ENCODE measurements at regions not wholly inside any gene's neighbourhood (a gene's known extent, or its start where the extent isn't known, plus 50 kb on each side); places are given as distances from the start of the nearest gene placed in this dataset.
"Not testable (repeated sequence)": the region's sequence is repeated elsewhere in the genome, so short reads cannot be mapped to it uniquely, and the experiment has no call there.

DNA sequence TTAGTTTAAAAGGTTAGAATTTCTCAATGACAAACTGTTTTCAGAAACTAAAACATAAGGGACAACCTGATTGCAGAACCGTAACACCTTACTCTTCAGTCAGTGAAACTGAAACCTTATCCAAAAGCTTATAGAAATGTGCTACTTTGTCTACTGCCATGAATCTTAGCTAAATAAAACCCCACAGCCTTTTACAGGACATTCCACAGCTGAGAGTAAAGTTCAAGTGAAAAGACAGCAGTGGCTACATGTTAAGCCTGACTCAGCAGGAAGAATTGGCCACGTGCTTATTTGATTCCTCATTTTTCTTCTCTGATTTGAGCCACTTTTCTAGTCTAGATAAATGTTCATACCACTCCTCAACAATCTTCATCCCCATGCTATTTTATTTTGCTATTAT lies 278.7 kb upstream of the ISL1 start:
- intact Hi-C loops (cut with DNase I), result no loop called here
- no peak for DNase-seq

DNA sequence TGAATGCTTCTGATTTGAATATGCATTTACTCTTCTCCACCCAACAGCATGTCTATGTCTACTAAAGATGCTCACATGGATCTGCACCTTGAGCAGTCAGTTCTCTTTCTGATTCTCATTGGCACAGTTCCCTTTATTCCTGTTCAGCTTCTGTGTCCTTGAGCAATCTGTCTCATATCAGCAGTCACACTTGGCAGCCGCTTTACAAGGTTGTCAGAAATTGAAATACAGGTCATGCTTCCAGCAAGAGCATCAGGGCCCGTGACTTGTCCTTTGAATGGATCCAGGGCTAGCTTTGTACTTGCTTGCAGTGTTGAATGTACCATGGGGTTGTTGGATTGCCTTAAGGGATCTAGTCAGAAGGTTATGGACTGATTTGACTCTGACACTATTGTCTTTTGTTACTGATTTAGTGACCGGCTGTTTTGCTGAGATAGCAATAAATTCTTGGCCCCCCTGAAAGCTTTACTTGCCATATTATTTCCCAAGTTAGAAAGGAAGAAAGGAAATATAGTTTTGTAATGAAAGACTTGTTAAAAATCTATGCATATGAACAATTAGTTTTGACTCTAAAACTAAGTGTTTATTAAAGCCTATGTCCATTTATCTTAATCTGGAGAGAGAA lies 273.4 kb upstream of the ISL1 start:
- no peak for DNase-seq
- intact Hi-C loops (cut with DNase I), result no loop called here

DNA sequence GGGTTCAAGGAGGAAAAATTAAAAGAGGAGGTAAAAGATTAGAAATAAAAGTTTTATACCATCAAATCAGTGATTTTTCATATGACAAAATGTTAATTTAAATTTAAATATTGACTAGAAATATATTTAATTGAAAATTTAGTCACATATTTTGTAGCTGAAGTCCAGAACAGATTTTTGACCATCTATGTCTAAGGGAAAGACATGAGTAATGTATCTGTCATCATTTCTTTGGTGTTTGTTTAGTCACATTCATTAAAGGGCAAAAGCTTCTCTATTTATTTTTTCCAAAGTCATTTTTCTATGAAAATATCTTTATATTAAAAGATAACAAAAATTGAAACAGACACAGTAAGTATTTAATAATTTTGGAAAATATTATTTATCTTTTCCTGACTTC lies 252.0 kb upstream of the ISL1 start:
- DNase-seq, result no peak
- intact Hi-C loops (cut with DNase I), result no loop called here

DNA sequence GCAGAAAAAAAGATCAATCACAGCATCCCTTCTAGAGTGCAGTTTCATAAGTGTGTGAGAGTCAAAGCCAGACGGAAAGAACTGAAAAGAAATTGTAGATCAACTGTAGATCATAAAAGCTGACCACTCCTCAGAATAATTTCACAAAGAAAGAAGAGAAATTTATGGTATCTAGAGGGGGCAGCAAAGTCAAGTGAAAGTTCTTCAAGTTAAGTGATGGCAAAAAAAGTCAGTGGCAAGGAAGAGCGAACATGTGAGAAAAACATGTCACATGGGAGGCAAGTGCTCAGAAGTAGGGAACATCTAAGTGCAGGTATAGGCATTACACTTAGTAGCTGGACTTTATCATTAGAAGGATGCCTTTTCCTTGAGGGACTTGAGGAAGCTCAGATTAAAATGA lies 245.1 kb upstream of the ISL1 start:
- no peak for DNase-seq
- intact Hi-C loops (cut with DNase I), result no loop called here

DNA sequence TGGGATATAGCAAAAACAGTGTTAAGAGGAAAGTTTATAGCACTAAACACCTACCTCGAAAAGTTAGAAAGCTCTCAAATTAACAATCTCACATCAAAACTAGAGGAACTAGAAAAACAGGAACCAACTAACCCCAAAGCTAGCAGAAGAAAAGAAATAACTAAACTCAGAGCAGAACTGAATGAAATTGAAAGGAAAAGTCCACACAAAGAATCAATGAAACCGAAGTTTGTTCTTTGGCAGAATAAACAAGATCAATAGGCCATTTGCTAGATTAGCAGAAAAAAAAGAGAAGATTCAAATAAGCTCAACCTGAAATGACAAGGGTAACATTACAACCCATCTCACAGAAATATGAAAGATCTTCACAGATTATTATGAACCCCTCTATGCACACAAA lies 234.8 kb upstream of the ISL1 start:
- DNase-seq, result no peak
- intact Hi-C loops (cut with DNase I), result no loop called here

DNA sequence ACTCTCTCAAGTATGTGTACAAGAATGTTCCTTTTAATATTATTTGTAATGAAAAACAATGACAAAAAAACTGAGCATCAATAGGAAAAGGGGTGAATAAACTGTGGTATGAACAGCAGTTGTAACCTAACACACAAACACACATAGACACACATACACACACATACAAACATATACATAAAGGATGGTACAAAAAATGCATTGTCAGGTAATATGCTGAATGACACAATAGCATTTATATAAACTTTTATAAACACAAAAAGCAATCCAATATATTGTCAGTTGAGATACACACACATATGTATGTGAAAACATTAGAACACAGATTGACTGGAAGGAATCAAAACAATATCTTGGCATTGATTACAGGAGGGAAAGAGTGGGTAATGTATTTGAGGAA lies 227.0 kb upstream of the ISL1 start:
- no peak for DNase-seq
- intact Hi-C loops (cut with DNase I), result no loop called here

DNA sequence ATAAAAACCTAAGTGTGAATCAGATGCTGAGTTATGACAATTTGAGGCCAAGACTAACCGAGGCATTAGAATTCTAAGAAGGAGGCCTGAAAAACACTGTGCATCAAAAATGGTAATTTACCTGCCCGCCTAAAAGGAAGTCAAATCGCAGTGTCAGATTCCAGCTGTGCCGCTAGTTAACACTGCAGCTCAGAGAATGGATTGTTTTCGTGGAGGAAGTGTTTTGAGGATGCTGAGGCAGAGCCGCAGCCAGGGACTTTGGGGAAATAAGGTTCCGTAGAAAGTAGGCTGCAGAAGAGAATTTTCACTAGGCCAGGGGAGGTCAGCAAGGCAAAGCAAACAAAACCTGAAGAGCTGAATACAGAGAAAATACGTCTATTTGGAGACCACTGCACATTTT lies 226.4 kb upstream of the ISL1 start:
- no peak for DNase-seq
- intact Hi-C loops (cut with DNase I), result no loop called here

DNA sequence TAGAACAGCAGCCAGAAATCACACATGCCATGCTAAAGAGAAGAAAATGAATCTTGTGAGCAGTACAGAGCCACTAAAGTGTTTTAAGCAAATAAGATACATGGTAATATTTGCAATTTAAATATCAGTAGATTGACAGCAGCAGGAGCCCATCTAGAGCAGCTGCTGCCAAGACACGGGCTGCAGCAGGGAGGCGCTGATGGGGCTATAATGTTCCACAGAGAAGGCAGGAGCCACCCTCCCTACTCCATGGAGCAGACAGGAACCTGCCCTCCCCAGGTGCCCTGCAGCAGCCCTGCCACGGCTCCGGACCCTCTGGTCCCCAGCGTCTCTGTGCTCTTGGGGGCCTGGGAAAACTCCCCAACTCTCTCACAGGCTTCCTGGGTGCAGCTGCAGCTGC lies 224.1 kb upstream of the ISL1 start:
- intact Hi-C loops (cut with DNase I), result no loop called here
- DNase-seq, result no peak

DNA sequence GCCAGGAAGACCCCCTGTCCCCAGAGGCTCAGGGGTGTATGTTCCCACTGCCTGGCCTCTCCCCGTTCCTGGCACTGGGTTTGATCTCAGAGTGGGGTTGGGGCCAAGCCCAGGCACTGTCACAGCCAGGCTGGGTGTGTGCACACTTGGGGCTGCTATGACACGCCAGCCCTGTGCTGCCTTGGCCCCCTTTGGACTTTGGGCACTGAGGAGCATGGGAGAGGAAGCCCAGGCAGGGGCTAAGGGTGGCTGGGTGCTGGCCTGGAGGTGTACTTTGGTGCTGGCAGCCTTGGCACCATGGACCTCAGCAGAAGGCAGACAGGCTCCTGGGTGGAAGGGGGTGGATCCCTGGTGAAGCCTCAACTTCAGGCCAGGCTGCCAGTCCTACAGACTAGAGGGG lies 223.6 kb upstream of the ISL1 start:
- intact Hi-C loops (cut with DNase I), result no loop called here
- peak in 1 of 42 donors; percentile 3 for DNase-seq

DNA sequence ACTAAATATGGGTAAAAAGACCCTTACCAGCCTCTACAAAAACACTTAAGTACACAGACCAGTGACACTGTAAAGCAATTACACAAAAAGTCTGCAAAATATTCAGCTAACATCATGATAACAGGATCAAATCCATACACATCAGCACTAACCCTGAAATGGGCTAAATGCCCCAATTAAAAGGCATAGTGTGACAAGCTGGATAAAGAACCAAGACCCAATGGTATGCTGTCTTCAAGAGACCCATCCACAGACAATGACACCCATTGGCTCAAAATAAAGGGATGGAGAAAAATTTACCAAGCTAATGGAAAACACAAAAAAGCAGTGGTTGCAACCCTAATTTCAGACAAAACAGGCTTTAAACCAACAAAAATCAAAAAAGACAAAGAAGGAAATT lies 221.0 kb upstream of the ISL1 start:
- intact Hi-C loops (cut with DNase I), result no loop called here
- no peak for DNase-seq

DNA sequence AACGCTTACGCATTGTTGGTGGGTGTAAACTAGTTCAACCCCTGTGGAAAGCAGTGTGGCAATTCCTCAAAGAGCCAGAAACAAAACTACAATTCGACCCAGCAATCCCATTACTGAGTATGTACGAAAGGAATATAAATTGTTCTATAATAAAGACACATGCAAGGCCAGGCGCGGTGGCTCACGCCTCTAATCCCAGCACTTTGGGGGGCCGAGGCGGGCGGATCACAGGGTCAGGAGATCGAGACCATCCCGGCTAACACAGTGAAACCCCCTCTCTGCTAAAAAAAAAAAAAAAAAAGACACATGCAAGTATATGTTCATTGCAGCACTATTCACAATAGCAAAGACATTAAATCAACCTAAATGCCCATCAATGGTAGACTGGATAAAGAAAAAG lies 217.6 kb upstream of the ISL1 start:
- DNase-seq; intact Hi-C loops (cut with DNase I): not testable (repeated sequence)

DNA sequence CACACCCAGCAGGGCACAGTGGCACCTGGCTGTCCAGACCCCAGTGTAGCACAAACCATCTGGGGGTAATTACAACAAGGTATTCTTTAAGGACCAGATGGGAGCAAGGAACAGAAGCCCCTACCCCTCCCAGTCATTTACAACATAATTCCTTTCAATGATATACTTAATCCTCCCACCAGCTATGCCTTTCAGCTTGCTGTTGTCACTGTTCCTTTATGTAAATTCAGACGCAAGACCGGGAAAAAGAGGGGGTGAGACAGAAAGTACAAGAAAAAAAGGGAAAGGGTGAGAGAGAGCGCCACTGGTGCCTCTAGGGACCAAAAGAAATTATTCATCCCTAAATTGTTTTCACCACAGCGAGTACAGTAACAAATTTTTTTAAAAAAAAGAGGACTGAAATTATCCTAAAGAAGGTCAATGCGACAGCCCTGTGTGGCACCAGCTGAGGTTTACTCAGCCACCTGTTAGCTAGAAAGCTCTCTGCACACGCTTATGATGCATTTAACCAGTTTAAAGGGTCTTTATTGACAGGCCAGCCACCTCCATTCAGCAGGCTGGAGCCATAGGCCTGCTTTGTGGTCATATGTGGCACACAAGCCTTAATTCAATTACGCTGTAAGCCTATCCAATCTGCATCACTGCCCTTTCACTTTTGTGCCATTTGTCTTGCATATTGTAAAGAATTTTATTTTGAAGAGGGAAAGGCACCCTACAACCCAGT lies 210.2 kb upstream of the ISL1 start:
- intact Hi-C loops (cut with DNase I), result no loop called here
- no peak for DNase-seq

DNA sequence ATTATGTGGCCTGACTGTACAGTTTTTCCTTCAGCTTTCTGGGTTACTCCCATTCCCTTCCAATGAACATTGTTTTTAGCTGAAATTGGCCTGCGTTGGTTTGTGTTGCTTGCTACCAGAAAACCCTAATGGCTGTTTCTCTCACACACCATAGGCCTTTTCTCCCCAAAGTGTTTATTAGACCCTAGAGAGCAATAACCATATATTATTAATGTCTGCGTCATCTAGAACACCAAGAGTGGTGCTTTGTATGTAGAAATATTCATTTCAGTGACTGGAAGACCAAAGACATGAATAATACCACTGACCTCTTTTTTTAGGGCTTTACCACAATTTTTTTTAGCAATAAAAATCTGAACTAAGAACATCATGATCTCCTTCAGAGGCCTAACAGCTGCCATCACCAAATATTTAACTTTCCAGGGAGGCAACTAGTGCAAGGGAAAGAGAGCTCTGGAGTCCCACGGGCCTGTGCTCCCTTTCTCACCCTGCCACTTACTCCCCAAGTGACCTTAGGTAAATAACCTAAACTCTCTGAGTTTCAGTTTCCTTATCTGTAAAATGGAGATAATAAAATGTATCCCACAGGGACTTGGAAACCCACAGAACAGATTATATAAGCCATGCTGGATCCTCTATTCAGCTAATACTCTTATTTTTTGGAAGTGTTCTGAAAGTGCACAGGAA lies 201.9 kb upstream of the ISL1 start:
- intact Hi-C loops (cut with DNase I), result no loop called here

DNA sequence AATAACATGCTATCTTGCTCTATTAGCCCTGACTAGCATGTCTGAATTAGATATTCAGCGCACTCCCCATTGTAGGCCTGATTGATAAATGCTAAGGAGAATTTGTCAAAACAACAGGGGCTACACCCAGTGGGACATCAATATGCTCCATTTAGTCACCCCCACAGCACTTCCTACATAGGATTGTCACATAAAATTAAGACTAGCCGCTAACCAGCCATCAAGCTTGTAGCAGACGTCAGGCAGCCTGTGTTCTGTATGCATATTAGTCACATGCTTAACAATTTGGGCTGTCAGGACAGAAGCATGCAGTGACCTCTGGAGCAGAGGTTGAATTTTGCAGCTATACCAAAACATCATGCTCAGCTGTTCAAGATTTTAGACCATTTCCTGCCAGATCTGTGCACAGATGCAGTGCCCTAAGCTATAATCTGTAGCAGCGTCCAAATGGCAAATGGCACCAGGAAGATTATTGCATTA lies 197.4 kb upstream of the ISL1 start:
- no peak for DNase-seq
- intact Hi-C loops (cut with DNase I), result no loop called here

More for the DNA sequence above, 201.9 kb upstream of the ISL1 start:
- no peak for DNase-seq

DNA sequence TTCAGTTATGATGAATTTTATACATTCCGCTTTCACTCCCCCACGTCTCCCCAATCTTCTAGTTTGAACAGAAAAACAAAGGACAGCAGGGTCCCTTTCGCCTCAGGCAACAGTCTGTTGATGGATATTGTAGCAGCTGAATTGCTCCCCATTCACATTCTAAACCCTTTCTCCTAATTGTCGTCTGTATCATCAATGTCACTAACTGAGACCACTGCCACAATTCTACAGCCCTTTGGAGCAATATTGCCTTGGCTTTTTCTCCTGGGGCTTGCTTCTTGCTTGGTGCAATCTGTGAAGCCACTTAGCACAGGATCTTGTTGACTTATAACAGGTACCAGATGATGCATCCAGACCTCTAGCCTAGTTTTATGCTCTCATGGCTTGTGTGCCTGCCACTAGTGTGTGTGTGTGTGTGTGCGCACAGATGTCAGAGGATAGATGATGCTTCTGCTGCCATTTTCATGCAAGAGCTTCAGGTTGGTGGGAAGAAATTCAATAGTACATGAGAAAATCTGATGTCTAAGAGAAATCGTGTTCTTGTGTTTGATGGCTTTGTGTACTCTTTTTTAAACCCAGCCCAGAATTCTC lies 195.2 kb upstream of the ISL1 start:
- DNase-seq, result no peak
- intact Hi-C loops (cut with DNase I), result no loop called here

DNA sequence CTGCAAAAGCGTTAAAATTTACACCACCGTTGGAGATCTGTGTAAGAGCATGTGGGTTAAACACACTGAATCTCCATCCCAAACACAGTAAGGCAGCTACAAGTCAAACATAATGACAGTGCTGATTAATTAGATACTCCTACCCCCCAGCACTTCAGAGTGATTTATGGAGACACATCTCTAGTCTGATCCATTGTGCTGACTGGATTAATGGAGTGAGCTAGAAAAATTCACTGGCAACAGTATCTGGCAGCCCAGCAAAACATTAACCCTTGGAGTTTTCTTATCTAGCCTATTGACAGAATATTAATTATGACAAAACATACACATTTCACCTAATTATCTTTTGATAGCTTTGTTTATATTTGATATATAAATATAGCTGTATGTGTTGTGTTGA lies 188.6 kb upstream of the ISL1 start:
- intact Hi-C loops (cut with DNase I), result no loop called here
- DNase-seq, result no peak

DNA sequence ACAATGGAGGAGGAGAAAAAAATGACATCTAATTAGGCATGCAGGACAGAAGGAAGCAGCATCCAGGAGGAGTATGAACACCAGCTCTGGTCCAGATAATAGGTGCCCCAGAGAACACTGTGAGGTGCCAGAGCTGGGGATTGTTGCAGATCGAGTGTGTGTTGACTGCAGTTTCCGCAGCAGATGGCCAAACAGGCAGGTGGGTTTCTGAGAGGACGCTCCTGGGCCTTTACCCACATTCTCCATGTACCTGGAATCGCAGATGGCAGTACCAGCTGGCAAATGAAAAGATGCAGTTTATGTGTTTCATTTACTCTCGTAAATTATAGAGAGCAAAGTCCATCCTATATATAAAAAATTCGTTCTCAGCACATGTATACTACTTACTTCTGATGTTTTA lies 182.2 kb upstream of the ISL1 start:
- no peak for DNase-seq
- intact Hi-C loops (cut with DNase I), result no loop called here

DNA sequence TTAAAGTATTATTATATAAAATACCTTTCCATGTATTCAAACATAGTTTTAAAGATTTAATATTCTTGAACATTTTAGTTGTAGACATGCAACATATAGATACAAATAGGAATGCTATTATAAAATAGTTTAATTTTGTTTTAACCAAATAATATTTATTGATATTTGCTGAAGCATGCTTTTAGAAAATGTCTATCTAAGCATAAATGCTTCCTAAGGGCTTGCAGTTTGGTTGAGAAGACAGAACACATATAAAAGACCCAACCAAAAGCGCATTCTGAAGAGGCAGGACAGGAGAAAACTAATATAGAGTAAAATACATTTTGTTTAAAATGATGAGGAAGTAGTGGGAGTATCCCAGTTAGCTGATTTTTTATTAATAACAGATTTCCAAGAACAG lies 181.5 kb upstream of the ISL1 start:
- intact Hi-C loops (cut with DNase I), result no loop called here
- DNase-seq, result no peak

DNA sequence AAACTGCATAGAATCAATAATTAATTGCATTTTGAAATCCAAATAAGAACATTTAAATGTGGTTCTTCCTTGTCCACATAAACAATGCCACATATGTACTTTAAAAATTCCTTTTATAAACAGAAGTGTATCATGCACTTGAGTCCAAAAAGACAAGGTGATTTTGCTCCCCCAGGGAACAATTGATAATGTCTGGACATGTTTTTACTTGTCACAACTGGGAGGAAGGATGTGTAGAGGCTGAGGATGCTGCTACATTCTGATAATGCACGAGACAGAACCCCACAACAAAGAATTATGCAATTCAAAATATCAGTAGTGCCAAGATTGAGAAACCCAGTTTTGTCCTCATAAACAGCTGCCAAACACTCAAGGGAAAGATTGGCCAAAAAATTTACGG lies 181.1 kb upstream of the ISL1 start:
- no peak for DNase-seq
- intact Hi-C loops (cut with DNase I), result no loop called here

DNA sequence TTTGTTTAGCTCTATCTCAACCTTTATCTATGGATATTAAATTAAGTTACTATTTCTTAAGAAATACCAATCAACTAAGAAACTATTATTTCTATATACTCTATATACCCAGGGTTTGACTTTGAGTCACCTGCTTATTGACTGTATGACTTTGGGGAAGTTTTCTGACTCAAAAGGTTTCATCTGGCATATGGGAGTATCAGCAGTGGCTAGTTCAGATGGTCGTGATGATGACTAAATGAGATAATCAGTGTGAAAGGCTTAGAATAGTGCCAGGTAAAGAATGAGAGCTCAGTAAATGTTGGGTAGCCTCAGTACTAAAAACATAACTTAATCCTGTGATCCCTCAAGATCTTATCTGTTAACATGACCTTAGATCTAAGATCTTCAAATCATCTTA lies 179.7 kb upstream of the ISL1 start:
- DNase-seq, result no peak
- intact Hi-C loops (cut with DNase I), result no loop called here

Data from head of caudate nucleus (tissue), 42 donors.